H1 (cell line): ENCODE measurements at regions not wholly inside any gene's neighbourhood (a gene's known extent, or its start where the extent isn't known, plus 50 kb on each side); places are given as distances from the start of the nearest gene placed in this dataset.

Experiments used
- CTCF ChIA-PET: fragments of 300-600 bp; sonication (Branson Sonifier 250); formaldehyde crosslinking; loops from one replicate; lab custom pipeline; 2021; ENCODE audit not compliant: partially characterized antibody; lab: Charles Lee
- POLR2A ChIA-PET: fragments of 300-600 bp; sonication (Branson Sonifier 250); formaldehyde crosslinking; loops from one replicate; lab custom pipeline; 2021; ENCODE audit warnings: inconsistent platforms; ENCODE audit not compliant: partially characterized antibody; lab: Charles Lee
- DNase-seq, 2 experiments: peaks; one replicate each; pipeline versions ENCODE4 v3.0.0 to v3.0.0-alpha.2; 2010 to 2022; ENCODE audit warnings: low spot score in 2 of 2, low read depth in 1 of 2, mixed read lengths in 1 of 2
- FAIRE-seq: peaks from 2 replicates; lab custom pipeline; 2011; peaks lifted over from hg19 to GRCh38; lab: Jason Lieb, UNC
- H2AFZ ChIP-seq: 2 replicates; pipeline ENCODE4 v1.8.1; 2012; ENCODE audit warnings: low read length, inconsistent platforms
- H2AK5ac ChIP-seq: 2 replicates; pipeline ENCODE4 v1.6.1; 2013; ENCODE audit warnings: low read depth, low read length
- H2BK120ac ChIP-seq: replicated peaks from 2 replicates; pipeline ENCODE3; 2013; ENCODE audit warnings: low read depth, low read length, inconsistent platforms
- H2BK12ac ChIP-seq: 2 replicates; pipeline ENCODE4 v1.6.1; 2013; ENCODE audit warnings: low read depth, low read length
- H2BK15ac ChIP-seq: 2 replicates; pipeline ENCODE4 v1.6.1; 2013; ENCODE audit warnings: low read length
- H2BK20ac ChIP-seq: 2 replicates; pipeline ENCODE4 v1.6.1; 2013; ENCODE audit warnings: low read length
- H2BK5ac ChIP-seq: 2 replicates; pipeline ENCODE4 v1.6.1; 2013; ENCODE audit warnings: low read depth, low read length
- H3K14ac ChIP-seq: 2 replicates; pipeline ENCODE4 v1.6.1; 2013; ENCODE audit warnings: inconsistent platforms; ENCODE audit not compliant: insufficient read length
- H3K18ac ChIP-seq: 2 replicates; pipeline ENCODE4 v1.6.1; 2013; ENCODE audit warnings: low read length; ENCODE audit errors: extremely low read depth
- H3K23ac ChIP-seq: 2 replicates; pipeline ENCODE4 v1.6.1; 2013; ENCODE audit warnings: inconsistent platforms; ENCODE audit not compliant: insufficient read length
- H3K23me2 ChIP-seq: 2 replicates; pipeline ENCODE4 v1.6.1; 2013; ENCODE audit warnings: low read depth, low read length
- H3K27ac ChIP-seq: 2 replicates; pipeline ENCODE4 v1.6.1; 2011; ENCODE audit warnings: low read depth, low read length, inconsistent platforms
- H3K27me3 ChIP-seq, 4 experiments: replicated peaks in 1 of 4; 1 replicate in 1 of 4; 2 replicates in 3 of 4; pipeline versions ENCODE4 v1.6.1 to v1.8.1; 2011 to 2013; ENCODE audit warnings: low read length in 3 of 4, mild to moderate bottlenecking in 3 of 4, inconsistent platforms in 2 of 4, mixed read lengths in 2 of 4, moderate library complexity in 1 of 4; ENCODE audit not compliant: control insufficient read depth in 3 of 4, insufficient read depth in 3 of 4; ENCODE audit errors: extremely low read depth in 1 of 4
- H3K36me3 ChIP-seq, 4 experiments: 2 replicates each; pipeline versions ENCODE4 v1.6.1 to v1.8.1; 2011 to 2013; ENCODE audit warnings: mild to moderate bottlenecking in 4 of 4, low read length in 3 of 4, moderate library complexity in 2 of 4, control low read depth in 1 of 4, inconsistent platforms in 1 of 4; ENCODE audit not compliant: insufficient read depth in 4 of 4, control insufficient read depth in 2 of 4
- H3K4ac ChIP-seq: replicated peaks from 2 replicates; pipeline ENCODE3; 2013; ENCODE audit warnings: low read length, low read depth, mixed read lengths, inconsistent platforms; ENCODE audit not compliant: insufficient read length
- H3K4me1 ChIP-seq, 4 experiments: replicated peaks in 1 of 4; 1 replicate in 1 of 4; 2 replicates in 3 of 4; pipeline versions ENCODE4 v1.6.1 to v1.8.1; 2011 to 2013; ENCODE audit warnings: low read length in 3 of 4, inconsistent platforms in 2 of 4, mixed read lengths in 1 of 4; ENCODE audit not compliant: insufficient read depth in 4 of 4, control insufficient read depth in 3 of 4
- H3K4me2 ChIP-seq, 2 experiments: 2 replicates each; pipeline versions ENCODE4 v1.6.1 to v1.8.1; 2011 to 2013; ENCODE audit warnings: low read depth in 2 of 2, low read length in 2 of 2, control low read depth in 1 of 2, inconsistent platforms in 1 of 2, mild to moderate bottlenecking in 1 of 2; ENCODE audit not compliant: insufficient read depth in 1 of 2
- H3K4me3 ChIP-seq, 4 experiments: fragments of 200-600, 300-600 bp in 1 of 4; sonication (generic), shearing (Covaris generic), sonication (Bioruptor Twin) in 1 of 4; 2 replicates each; pipeline versions ENCODE4 v1.5.1 to v1.8.1; 2011 to 2016; ENCODE audit warnings: low read length in 4 of 4, low read depth in 3 of 4, control low read depth in 2 of 4, inconsistent platforms in 2 of 4, mild to moderate bottlenecking in 2 of 4, mixed read lengths in 1 of 4, moderate library complexity in 1 of 4; ENCODE audit not compliant: insufficient read depth in 2 of 4; ENCODE audit errors: extremely low read depth in 1 of 4
- H3K56ac ChIP-seq: replicated peaks from 2 replicates; pipeline ENCODE3; 2013; ENCODE audit warnings: low read depth, mild to moderate bottlenecking, mixed read lengths, low read length, inconsistent platforms; ENCODE audit not compliant: insufficient read length
- H3K79me1 ChIP-seq: 2 replicates; pipeline ENCODE4 v1.6.1; 2013; ENCODE audit warnings: low read depth, low read length, control low read depth
- H3K79me2 ChIP-seq, 2 experiments: 2 replicates each; pipeline versions ENCODE4 v1.6.1 to v1.8.1; 2012 to 2013; ENCODE audit warnings: low read length in 2 of 2, mild to moderate bottlenecking in 2 of 2, inconsistent platforms in 1 of 2; ENCODE audit not compliant: insufficient read depth in 2 of 2, control insufficient read depth in 1 of 2
- H3K9ac ChIP-seq, 4 experiments: replicated peaks in 1 of 4; 1 replicate in 1 of 4; 2 replicates in 3 of 4; pipeline versions ENCODE4 v1.6.1 to v1.8.1; 2011 to 2013; ENCODE audit warnings: low read depth in 3 of 4, low read length in 3 of 4, control low read depth in 2 of 4, mild to moderate bottlenecking in 2 of 4, moderate library complexity in 2 of 4, inconsistent platforms in 1 of 4; ENCODE audit errors: extremely low read depth in 1 of 4
- H3K9me3 ChIP-seq, 2 experiments: 2 replicates each; pipeline versions ENCODE4 v1.6.1 to v1.8.1; 2012 to 2013; ENCODE audit warnings: mild to moderate bottlenecking in 2 of 2, moderate library complexity in 2 of 2, control low read depth in 1 of 2, inconsistent platforms in 1 of 2, low read depth in 1 of 2, low read length in 1 of 2, mixed read lengths in 1 of 2; ENCODE audit not compliant: insufficient read depth in 2 of 2
- H4K20me1 ChIP-seq, 2 experiments: replicated peaks in 1 of 2; 2 replicates each; pipeline versions ENCODE3 to v1.8.1; 2011 to 2013; ENCODE audit warnings: inconsistent platforms in 2 of 2, low read length in 2 of 2, mild to moderate bottlenecking in 1 of 2; ENCODE audit not compliant: insufficient read depth in 2 of 2, control insufficient read depth in 1 of 2
- H4K5ac ChIP-seq: 2 replicates; pipeline ENCODE4 v1.6.1; 2013; ENCODE audit warnings: low read length, low read depth, mixed read lengths, inconsistent platforms; ENCODE audit not compliant: insufficient read length
- H4K8ac ChIP-seq: 2 replicates; pipeline ENCODE4 v1.8.0; 2013; ENCODE audit warnings: mild to moderate bottlenecking, moderate library complexity, low read length, inconsistent platforms; ENCODE audit not compliant: insufficient read depth; ENCODE audit errors: extremely low read depth
- H4K91ac ChIP-seq: replicated peaks from 2 replicates; pipeline ENCODE3; 2013; ENCODE audit warnings: low read length, mixed read lengths, inconsistent platforms; ENCODE audit not compliant: insufficient read length
- KDM4A ChIP-seq: IDR thresholded peaks from one replicate; pipeline ENCODE4 v1.7.1; 2012; ENCODE audit warnings: low read depth, mild to moderate bottlenecking, moderate library complexity, low read length, inconsistent platforms; ENCODE audit not compliant: severe bottlenecking
- PHF8 ChIP-seq: fragments of 200-600 bp; sonication (generic); conservative IDR thresholded peaks from 2 replicates; pipeline ENCODE4 v1.7.1; 2012; ENCODE audit warnings: low read depth, mild to moderate bottlenecking, inconsistent platforms, low read length, moderate library complexity
- POLR2AphosphoS5 ChIP-seq: IDR thresholded peaks from 2 replicates; pipeline ENCODE4 v1.6.1; 2011; ENCODE audit warnings: low read depth, low read length
- RAD21 ChIP-seq, 2 experiments: IDR thresholded peaks in 1 of 2; conservative IDR thresholded peaks in 1 of 2; 2 replicates each; pipeline ENCODE4 v1.6.1; 2011; ENCODE audit warnings: low read depth in 2 of 2, low read length in 2 of 2, improper control_type of control experiment in 1 of 2, inconsistent platforms in 1 of 2, mild to moderate bottlenecking in 1 of 2, moderate library complexity in 1 of 2
- RXRA ChIP-seq: IDR thresholded peaks from 2 replicates; pipeline ENCODE4 v1.6.1; 2011; ENCODE audit warnings: low read depth, mild to moderate bottlenecking, low read length, moderate library complexity; ENCODE audit not compliant: insufficient read depth
- WGBS, 2 experiments: shearing (Covaris generic) in 1 of 2; methylation state at CpG; one replicate each; pipeline versions ENCODE4 v1.1.6 to v1.1.7; 2013 to 2015; ENCODE audit warnings: low lambda C conversion rate in 2 of 2, mixed read lengths in 2 of 2, inconsistent platforms in 1 of 2, low coverage in 1 of 2, missing lambda C conversion rate in 1 of 2; ENCODE audit not compliant: insufficient replicate concordance in 2 of 2, insufficient coverage in 1 of 2, insufficient read length in 1 of 2; ENCODE audit errors: extremely low coverage in 1 of 2, missing lambda C conversion rate in 1 of 2; 5-methylcytosine and 5-hydroxymethylcytosine counted together

DNA sequence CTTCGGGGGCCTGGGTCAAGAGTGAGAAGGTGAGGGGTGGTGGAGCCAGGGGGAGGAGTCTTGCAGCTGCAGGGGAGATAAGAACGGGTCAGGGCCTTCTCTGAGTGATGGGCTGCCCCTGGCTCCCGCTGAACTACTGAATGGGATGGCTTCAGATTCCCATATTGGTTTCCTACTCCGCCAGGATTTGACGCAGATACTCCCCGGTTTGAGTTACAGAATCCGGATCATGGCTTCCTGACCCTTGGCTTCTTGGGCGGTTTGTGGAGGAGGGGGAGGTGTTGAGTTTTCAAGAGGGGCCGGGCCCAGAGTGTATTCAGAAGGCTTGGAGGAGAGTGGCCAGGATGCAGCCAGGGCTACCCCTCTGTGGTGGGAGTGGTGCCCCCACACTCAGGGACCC, 119.9 kb upstream of the ATP2B2 start:
- H2BK20ac ChIP-seq, result no peak overlapping the region
- no peaks in the 10 kb centered on the region; a peak in 1 of 7 replicates for H3K27me3 ChIP-seq
- H4K20me1 ChIP-seq, result no peaks in the 10 kb centered on the region
- H4K8ac ChIP-seq, result no peak overlapping the region
- H3K4me1 ChIP-seq, result peaks cover 0 to 13% (median 3%) of the 10 kb centered on the region in 4 experiments; a peak in 4 of 7 replicates
- no peaks in the 10 kb centered on the region for H3K36me3 ChIP-seq
- no peak overlapping the region for H3K4ac ChIP-seq
- H2AK5ac ChIP-seq, result no peak overlapping the region
- FAIRE-seq (no peak), DNase-seq (no peak)
- H3K18ac ChIP-seq, result no peak overlapping the region
- H3K9ac ChIP-seq, result no peak overlapping the region
- no peak overlapping the region for H2BK5ac ChIP-seq
- H3K14ac ChIP-seq, result no peak overlapping the region
- no peak overlapping the region for H4K5ac ChIP-seq
- no peak overlapping the region for H2AFZ ChIP-seq
- CTCF ChIA-PET, result interaction anchor here (1.0 to 1.4 kb wide), 2 partner anchors 12 to 222 kb away, joined by 3 read pairs; no protein-coding TSS in a partner anchor
- no peak overlapping the region for H3K4me2 ChIP-seq
- H4K91ac ChIP-seq, result no peak overlapping the region
- no peak overlapping the region for H2BK120ac ChIP-seq
- no peak overlapping the region for H3K56ac ChIP-seq
- H2BK12ac ChIP-seq, result no peak overlapping the region
- H2BK15ac ChIP-seq, result no peak overlapping the region
- no peak overlapping the region for H3K4me3 ChIP-seq
- no peaks in the 10 kb centered on the region for H3K9me3 ChIP-seq
- H3K27ac ChIP-seq, result no peak overlapping the region
- no peaks in the 10 kb centered on the region for H3K79me1 ChIP-seq
- POLR2A ChIA-PET, result no interaction called here
- H3K23me2 ChIP-seq, result peaks cover 3% of the 10 kb centered on the region; the same call in 1 of the 2 replicates
- no peaks in the 10 kb centered on the region for H3K79me2 ChIP-seq
- H3K23ac ChIP-seq, result no peak overlapping the region
- 87% methylated on average over 9 of the region's 9 CpGs; no CpG with 5 or more reads in 1 of the 2 experiments for WGBS, 2 experiments
- TF ChIP-seq KDM4A, result no peak
- no peak for TF ChIP-seq POLR2AphosphoS5
- TF ChIP-seq RXRA, result no peak
- no peak for TF ChIP-seq PHF8
- no peak for TF ChIP-seq RAD21 (IDR thresholded peaks at IDR 0.05 in 1 of 2, conservative IDR thresholded peaks at IDR 0.05 in 1 of 2; ENCODE audit: low read depth in 2 of 2, low read length in 2 of 2)
